GM06990 (cell line): ENCODE measurements at regions not wholly inside any gene's neighbourhood (a gene's known extent, or its start where the extent isn't known, plus 50 kb on each side); places are given as distances from the start of the nearest gene placed in this dataset.
"Not testable (repeated sequence)": the region's sequence is repeated elsewhere in the genome, so short reads cannot be mapped to it uniquely, and the experiment has no call there.

Experiments used
- DNase-seq: peaks from one replicate; pipeline ENCODE4 v3.0.0-alpha.2; 2011; ENCODE audit not compliant: insufficient read length; ENCODE audit errors: extremely low read depth
- H3K27me3 ChIP-seq: replicated peaks from 2 replicates; pipeline ENCODE4 v1.6.0; 2011; ENCODE audit warnings: low read length; ENCODE audit not compliant: control insufficient read depth, insufficient read depth
- H3K36me3 ChIP-seq: 2 replicates; pipeline ENCODE4 v1.5.1; 2011; ENCODE audit warnings: low read length; ENCODE audit not compliant: control insufficient read depth, insufficient read depth
- H3K4me3 ChIP-seq: replicated peaks from 2 replicates; pipeline ENCODE4 v1.5.1; 2011; ENCODE audit warnings: low read depth, mild to moderate bottlenecking, control low read depth, low read length
- CTCF ChIP-seq: IDR thresholded peaks from 2 replicates; pipeline ENCODE4 v1.5.1; 2011; ENCODE audit warnings: low read length, control low read depth, mild to moderate bottlenecking, inconsistent platforms; ENCODE audit not compliant: insufficient read depth, poor library complexity, severe bottlenecking

- no peak for TF ChIP-seq CTCF
- no peak for DNase-seq
- H3K36me3 ChIP-seq = no peaks in the 10 kb centered on the region
- no peaks in the 10 kb centered on the region for H3K27me3 ChIP-seq
- no peak overlapping the region for H3K4me3 ChIP-seq
Measured at GRCh38 chrX:7996851-7997250, 69.6 kb upstream of the PNPLA4 start.

DNA sequence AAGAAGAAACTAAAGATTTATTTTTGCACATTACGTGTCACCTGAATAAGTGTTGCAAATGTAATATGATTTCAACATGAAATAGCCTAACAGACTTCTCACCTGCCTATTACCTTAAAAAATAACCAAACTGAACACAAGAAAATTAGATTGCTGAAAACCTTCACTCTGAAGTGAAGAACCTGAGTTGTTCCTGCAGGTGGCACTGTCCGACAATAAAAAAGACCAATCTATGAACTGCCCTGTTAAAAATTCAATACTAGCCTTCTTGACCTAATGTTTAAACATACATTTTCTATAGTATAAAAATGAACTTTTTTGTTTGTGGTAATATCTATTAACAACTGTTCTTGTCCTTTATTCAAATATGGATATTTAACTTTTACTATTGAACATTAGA is 69.2 kb upstream of the PNPLA4 start:
- Histone ChIP-seq H3K36me3 (no peaks in the 10 kb centered on the region), H3K27me3 (no peaks in the 10 kb centered on the region), H3K4me3 (no peak overlapping the region)
- DNase-seq = no peak
- TF ChIP-seq CTCF = peak; percentile 58

GRCh38 chrX:7993873-7994272 is 66.7 kb upstream of the PNPLA4 start:
- H3K4me3 ChIP-seq = no peak overlapping the region
- no peaks in the 10 kb centered on the region for H3K27me3 ChIP-seq
- H3K36me3 ChIP-seq = no peaks in the 10 kb centered on the region
- no peak for DNase-seq
- no peak for TF ChIP-seq CTCF

DNA sequence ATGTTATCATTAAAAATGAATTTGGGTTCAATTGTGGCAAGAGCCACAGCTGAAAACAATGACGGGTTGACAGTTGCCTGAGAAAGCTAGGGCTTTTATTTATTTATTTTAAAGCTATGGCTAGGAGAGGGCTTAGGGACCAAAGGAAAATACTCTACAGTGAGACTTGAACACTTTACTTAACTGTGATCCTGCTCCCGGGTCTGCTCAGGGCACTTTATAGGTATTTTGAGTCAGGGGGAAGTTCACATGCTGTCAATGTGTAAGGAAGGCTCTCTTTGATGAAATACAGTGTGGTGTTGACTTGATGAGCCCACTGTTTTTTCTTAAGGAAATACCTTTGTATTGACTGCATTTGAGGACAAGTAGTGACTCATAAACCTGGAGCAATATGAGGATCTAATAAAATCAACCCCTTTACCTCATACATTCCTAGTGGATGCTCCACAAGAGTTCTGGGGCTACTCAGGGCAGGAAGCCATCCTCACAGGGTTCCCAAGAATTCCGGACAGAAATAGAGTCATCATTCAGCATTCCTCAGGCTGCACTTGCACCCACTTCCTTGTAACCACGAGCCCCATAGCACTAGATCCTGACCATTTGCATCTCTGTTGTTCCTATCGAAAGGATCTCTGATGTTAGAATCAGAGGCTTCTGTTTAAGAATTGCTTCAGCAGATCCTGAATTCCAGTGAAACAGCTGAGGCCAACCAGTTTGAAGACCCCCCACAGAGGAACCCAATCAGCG is 61.0 kb upstream of the PNPLA4 start:
- not testable (repeated sequence) for H3K36me3 ChIP-seq, H3K4me3 ChIP-seq, H3K27me3 ChIP-seq, DNase-seq

- H3K4me3 ChIP-seq = no peak overlapping the region
- TF ChIP-seq CTCF = no peak
- H3K36me3 ChIP-seq = no peaks in the 10 kb centered on the region
- DNase-seq = peak; percentile 11
- H3K27me3 ChIP-seq = no peaks in the 10 kb centered on the region
Measured at GRCh38 chrX:7987160-7988012, 60.2 kb upstream of the PNPLA4 start.

DNA sequence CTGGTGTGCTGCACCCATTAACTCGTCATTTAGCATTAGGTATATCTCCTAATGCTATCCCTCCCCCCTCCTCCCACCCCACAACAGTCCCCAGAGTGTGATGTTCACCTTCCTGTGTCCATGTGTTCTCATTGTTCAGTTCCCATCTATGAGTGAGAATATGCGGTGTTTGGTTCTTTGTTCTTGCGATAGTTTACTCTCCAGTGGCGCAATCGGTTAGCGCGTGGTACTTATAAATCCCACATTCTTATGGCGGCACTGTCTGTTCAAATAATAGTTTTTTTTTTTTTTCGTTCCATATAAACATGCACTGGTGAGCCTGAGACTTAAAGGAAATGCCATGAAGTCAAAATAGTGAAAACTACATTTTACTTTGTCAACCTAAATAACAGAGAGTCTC is 59.5 kb upstream of the PNPLA4 start:
- not testable (repeated sequence) for H3K4me3 ChIP-seq, H3K36me3 ChIP-seq, H3K27me3 ChIP-seq, DNase-seq
